22Rv1 (cell line): ENCODE measurements at regions not wholly inside any gene's neighbourhood (a gene's known extent, or its start where the extent isn't known, plus 50 kb on each side); places are given as distances from the start of the nearest gene placed in this dataset.

Source experiments
- H3K27ac ChIP-seq: fragments of 450-650 bp; 2 replicates; pipeline ENCODE4 v1.5.1; 2017
- CTCF ChIP-seq: fragments of 450-650 bp; IDR thresholded peaks from 2 replicates; pipeline ENCODE4 v1.5.1; 2017; ENCODE audit warnings: mild to moderate bottlenecking
- ZFX ChIP-seq: fragments of 450-650 bp; IDR thresholded peaks from 2 replicates; pipeline ENCODE4 v1.6.1; 2017; ENCODE audit warnings: antibody characterized with exemption, borderline replicate concordance

GRCh38 chr1:63142001-63142400, 180.4 kb upstream of the FOXD3 start:
- H3K27ac ChIP-seq, result no peak overlapping the region
- TF ChIP-seq CTCF (no peak), ZFX (no peak)

- no peak for TF ChIP-seq ZFX
- TF ChIP-seq CTCF, result no peak
- H3K27ac ChIP-seq, result no peak overlapping the region
These were observed 178.9 kb upstream of the FOXD3 start for GRCh38 chr1:63143482-63143881.

GRCh38 chr1:63147783-63148182, 174.6 kb upstream of the FOXD3 start:
- H3K27ac ChIP-seq, result no peak overlapping the region
- no peak for TF ChIP-seq CTCF
- TF ChIP-seq ZFX, result no peak

GRCh38 chr1:63148825-63149645, 173.3 kb upstream of the FOXD3 start:
- TF ChIP-seq CTCF (peak; percentile 83), ZFX (no peak)
- no peak overlapping the region for H3K27ac ChIP-seq

GRCh38 chr1:63152572-63152971, 169.8 kb upstream of the FOXD3 start:
- H3K27ac ChIP-seq, result no peak overlapping the region
- TF ChIP-seq ZFX, result no peak
- no peak for TF ChIP-seq CTCF

- TF ChIP-seq CTCF, result no peak
- no peak for TF ChIP-seq ZFX
- H3K27ac ChIP-seq, result no peak overlapping the region
These were observed 166.9 kb upstream of the FOXD3 start for GRCh38 chr1:63155437-63155836.

- no peak overlapping the region for H3K27ac ChIP-seq
- TF ChIP-seq CTCF, result no peak
- TF ChIP-seq ZFX, result no peak
These were observed 165.3 kb upstream of the FOXD3 start for GRCh38 chr1:63157085-63157484.
